ENCODE measurements at regions not wholly inside any gene's neighbourhood (a gene's known extent, or its start where the extent isn't known, plus 50 kb on each side); places are given as distances from the start of the nearest gene placed in this dataset.
"Not testable (repeated sequence)": the region's sequence is repeated elsewhere in the genome, so short reads cannot be mapped to it uniquely, and the experiment has no call there.

DNA sequence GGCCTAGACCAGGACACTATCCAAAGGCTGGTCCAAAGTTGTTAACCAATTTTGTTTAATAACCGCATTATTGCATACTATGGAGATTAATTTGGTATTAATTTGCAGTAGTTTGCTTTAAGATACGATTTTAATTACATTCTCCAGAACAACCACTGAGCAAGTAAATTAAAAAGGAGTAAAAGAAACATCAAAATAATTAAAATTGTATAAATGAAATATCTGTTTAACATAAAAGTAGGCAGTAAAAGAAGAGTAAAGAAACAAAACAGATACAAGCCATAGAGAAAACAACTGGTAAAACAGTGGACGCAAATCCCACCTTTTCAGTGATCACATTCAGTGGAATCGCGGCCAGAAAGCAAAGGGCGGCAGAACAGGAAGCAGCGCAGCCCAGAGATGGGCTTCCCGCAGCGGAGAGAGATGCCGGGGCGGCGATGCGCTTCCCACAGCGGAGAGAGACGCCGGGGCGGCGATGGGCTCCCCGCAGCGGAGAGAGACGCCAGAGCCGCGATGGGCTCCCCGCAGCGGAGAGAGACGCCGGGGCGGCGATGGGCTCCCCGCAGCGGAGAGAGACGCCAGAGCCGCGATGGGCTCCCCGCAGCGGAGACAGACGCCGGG is 176.8 kb downstream of the RTP5 start:
- H3K27me3 ChIP-seq (replicated peaks; ENCODE audit: control insufficient read depth, insufficient read depth, low read length, poor library complexity, severe bottlenecking): no peaks in the 10 kb centered on the region
- no peak overlapping the region for H3K4me3 ChIP-seq (ENCODE audit: insufficient read depth, low read depth, low read length, poor library complexity, severe bottlenecking)
- H3K9me3 ChIP-seq (ENCODE audit: control insufficient read depth, low read length): no peaks in the 10 kb centered on the region
- H3K36me3 ChIP-seq (ENCODE audit: control insufficient read depth, insufficient read depth, low read length): no peaks in the 10 kb centered on the region
- no peaks in the 10 kb centered on the region for H3K4me1 ChIP-seq (ENCODE audit: control insufficient read depth, insufficient read depth, low read length, poor library complexity, severe bottlenecking)
- no peak for DNase-seq
- no peak overlapping the region for H3K27ac ChIP-seq (ENCODE audit: insufficient read depth, low read length, poor library complexity, severe bottlenecking)

DNA sequence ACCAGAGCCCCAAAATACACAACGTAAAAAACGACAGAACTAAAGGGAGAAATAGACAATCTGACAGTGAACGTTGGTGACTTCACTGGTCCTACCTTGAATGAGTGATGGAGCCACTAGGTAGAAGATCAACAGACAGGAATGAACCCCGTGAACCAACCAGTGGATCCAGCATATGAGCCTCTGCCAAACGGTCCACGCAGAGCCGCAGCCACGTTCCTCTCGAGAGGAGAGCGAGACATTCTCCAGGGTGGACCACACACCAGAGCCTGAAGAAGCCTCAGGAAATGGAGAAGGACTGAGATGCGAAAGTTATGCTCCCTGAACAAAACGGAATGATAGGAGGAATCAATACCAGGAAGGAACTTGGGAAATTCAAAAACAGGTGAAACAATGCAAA is 178.4 kb downstream of the RTP5 start:
- Histone ChIP-seq H3K9me3 (ENCODE audit: control insufficient read depth, low read length) (no peaks in the 10 kb centered on the region), H3K4me3 (ENCODE audit: insufficient read depth, low read depth, low read length, poor library complexity, severe bottlenecking) (no peak overlapping the region), H3K27me3 (replicated peaks; ENCODE audit: control insufficient read depth, insufficient read depth, low read length, poor library complexity, severe bottlenecking) (no peaks in the 10 kb centered on the region)

DNA sequence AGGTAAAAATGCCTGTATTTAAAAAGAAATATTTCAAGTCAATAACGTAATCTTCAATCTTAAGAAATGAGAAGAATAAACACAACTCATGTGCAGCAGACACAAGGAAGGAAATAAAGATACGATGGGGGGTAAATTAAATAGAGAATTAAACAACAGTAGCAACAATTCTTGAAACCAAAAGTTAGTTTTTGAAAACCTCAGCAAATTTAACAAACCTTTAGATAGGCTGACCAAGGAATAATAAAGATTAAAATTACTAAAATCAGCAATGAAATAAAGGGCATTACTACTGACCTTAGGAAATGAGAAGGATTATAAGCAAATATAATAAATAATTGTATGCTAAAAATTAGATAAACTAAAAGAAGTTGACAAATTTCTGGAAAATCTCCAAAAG is 178.9 kb downstream of the RTP5 start:
- Histone ChIP-seq H3K4me1 (ENCODE audit: control insufficient read depth, insufficient read depth, low read length, poor library complexity, severe bottlenecking) (no peaks in the 10 kb centered on the region), H3K9me3 (ENCODE audit: control insufficient read depth, low read length) (no peaks in the 10 kb centered on the region), H3K36me3 (ENCODE audit: control insufficient read depth, insufficient read depth, low read length) (no peaks in the 10 kb centered on the region), H3K27ac (ENCODE audit: insufficient read depth, low read length, poor library complexity, severe bottlenecking) (no peak overlapping the region), H3K27me3 (replicated peaks; ENCODE audit: control insufficient read depth, insufficient read depth, low read length, poor library complexity, severe bottlenecking) (no peaks in the 10 kb centered on the region), H3K4me3 (ENCODE audit: insufficient read depth, low read depth, low read length, poor library complexity, severe bottlenecking) (no peak overlapping the region)
- DNase-seq: no peak

More for the DNA sequence above, 178.4 kb downstream of the RTP5 start:
- Histone ChIP-seq H3K27ac (ENCODE audit: insufficient read depth, low read length, poor library complexity, severe bottlenecking) (no peak overlapping the region), H3K4me1 (ENCODE audit: control insufficient read depth, insufficient read depth, low read length, poor library complexity, severe bottlenecking) (no peaks in the 10 kb centered on the region), H3K36me3 (ENCODE audit: control insufficient read depth, insufficient read depth, low read length) (no peaks in the 10 kb centered on the region)
- DNase-seq: no peak

DNA sequence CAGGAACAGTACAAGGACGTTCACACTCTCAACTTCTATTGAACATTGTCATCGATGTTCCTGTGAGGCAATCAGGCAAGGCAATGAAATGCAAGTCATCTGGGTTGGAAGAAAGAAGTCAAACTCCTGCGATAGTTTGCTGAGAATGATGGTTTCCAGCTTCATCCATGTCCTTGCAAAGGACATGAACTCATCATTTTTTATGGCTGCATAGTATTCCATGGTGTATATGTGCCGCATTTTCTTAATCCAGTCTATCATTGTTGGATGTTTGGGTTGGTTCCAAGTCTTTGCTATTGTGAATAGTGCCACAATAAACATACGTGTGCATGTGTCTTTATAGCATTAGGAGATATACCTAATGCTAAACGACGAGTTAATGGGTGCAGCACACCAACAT is 180.0 kb downstream of the RTP5 start:
- not testable (repeated sequence) for H3K4me3 ChIP-seq (ENCODE audit: insufficient read depth, low read depth, low read length, poor library complexity, severe bottlenecking); DNase-seq; H3K27me3 ChIP-seq (replicated peaks; ENCODE audit: control insufficient read depth, insufficient read depth, low read length, poor library complexity, severe bottlenecking); H3K27ac ChIP-seq (ENCODE audit: insufficient read depth, low read length, poor library complexity, severe bottlenecking); H3K36me3 ChIP-seq (ENCODE audit: control insufficient read depth, insufficient read depth, low read length); H3K4me1 ChIP-seq (ENCODE audit: control insufficient read depth, insufficient read depth, low read length, poor library complexity, severe bottlenecking); H3K9me3 ChIP-seq (ENCODE audit: control insufficient read depth, low read length)

DNA sequence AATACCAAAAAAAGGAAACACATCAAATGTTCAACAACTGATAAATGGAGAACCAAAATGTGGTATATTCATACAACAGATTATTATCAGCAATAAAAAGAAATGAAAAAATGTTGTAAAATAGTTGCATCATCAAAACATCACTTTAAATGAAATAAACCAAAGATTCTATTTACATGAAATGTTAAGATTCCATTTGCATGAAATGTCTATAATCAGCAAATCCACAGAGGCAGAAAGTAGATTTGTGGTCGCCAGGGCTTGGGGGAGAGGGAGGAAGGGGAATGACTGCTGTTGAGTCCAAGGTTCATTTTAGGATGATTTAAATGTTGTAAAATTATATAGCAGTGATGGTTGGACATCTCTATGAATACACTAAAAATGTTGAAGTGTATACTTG is 181.9 kb downstream of the RTP5 start:
- Histone ChIP-seq H3K27ac (ENCODE audit: insufficient read depth, low read length, poor library complexity, severe bottlenecking) (no peak overlapping the region), H3K4me1 (ENCODE audit: control insufficient read depth, insufficient read depth, low read length, poor library complexity, severe bottlenecking) (no peaks in the 10 kb centered on the region), H3K9me3 (ENCODE audit: control insufficient read depth, low read length) (no peaks in the 10 kb centered on the region), H3K4me3 (ENCODE audit: insufficient read depth, low read depth, low read length, poor library complexity, severe bottlenecking) (no peak overlapping the region), H3K27me3 (replicated peaks; ENCODE audit: control insufficient read depth, insufficient read depth, low read length, poor library complexity, severe bottlenecking) (no peaks in the 10 kb centered on the region), H3K36me3 (ENCODE audit: control insufficient read depth, insufficient read depth, low read length) (no peaks in the 10 kb centered on the region)
- DNase-seq: no peak

DNA sequence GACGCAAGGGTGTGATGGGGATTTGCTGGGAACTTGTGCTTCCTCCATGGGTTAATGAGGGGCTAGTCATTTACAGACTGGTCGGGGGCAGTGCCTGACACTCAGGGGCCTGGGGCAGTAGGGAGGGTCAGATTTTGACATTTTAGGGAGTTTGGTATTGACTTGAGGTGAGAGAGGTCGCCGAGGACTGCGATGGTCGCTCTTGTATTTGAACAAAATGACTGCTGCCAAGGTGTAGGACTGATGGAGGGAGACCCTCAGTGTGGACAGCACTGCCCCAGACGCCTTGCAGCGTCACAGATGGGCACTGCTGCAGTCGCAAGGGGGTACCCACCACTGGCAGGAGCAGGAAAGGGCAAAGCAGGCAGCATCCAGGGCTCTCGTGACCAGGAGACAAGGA is 182.9 kb downstream of the RTP5 start:
- Histone ChIP-seq H3K27ac (ENCODE audit: insufficient read depth, low read length, poor library complexity, severe bottlenecking) (no peak overlapping the region), H3K4me1 (ENCODE audit: control insufficient read depth, insufficient read depth, low read length, poor library complexity, severe bottlenecking) (no peaks in the 10 kb centered on the region), H3K36me3 (ENCODE audit: control insufficient read depth, insufficient read depth, low read length) (no peaks in the 10 kb centered on the region), H3K4me3 (ENCODE audit: insufficient read depth, low read depth, low read length, poor library complexity, severe bottlenecking) (no peak overlapping the region), H3K27me3 (replicated peaks; ENCODE audit: control insufficient read depth, insufficient read depth, low read length, poor library complexity, severe bottlenecking) (no peaks in the 10 kb centered on the region), H3K9me3 (ENCODE audit: control insufficient read depth, low read length) (no peaks in the 10 kb centered on the region)
- no peak for DNase-seq

DNA sequence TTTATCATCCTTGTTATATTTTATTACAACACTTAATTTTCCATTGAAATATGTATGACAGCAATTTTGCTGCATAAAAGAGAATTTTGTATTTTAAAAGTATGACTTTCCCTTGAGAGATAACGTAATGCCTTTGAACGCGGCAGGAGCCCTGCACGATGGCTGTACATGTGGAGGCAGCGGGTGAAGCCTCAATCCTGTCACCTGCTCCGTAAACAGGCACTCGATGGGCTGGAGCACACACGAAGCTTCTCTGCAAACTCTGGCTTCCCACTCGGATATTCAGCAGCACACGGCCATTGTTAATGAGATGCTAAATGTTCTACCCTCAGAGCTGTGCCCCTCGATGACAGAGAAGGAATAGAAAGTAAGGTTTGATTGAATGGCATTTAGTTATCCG is 184.4 kb downstream of the RTP5 start:
- no peak for DNase-seq
- no peaks in the 10 kb centered on the region for H3K27me3 ChIP-seq (replicated peaks; ENCODE audit: control insufficient read depth, insufficient read depth, low read length, poor library complexity, severe bottlenecking)
- H3K9me3 ChIP-seq (ENCODE audit: control insufficient read depth, low read length): no peaks in the 10 kb centered on the region
- H3K27ac ChIP-seq (ENCODE audit: insufficient read depth, low read length, poor library complexity, severe bottlenecking): no peak overlapping the region
- H3K4me1 ChIP-seq (ENCODE audit: control insufficient read depth, insufficient read depth, low read length, poor library complexity, severe bottlenecking): no peaks in the 10 kb centered on the region
- no peaks in the 10 kb centered on the region for H3K36me3 ChIP-seq (ENCODE audit: control insufficient read depth, insufficient read depth, low read length)
- no peak overlapping the region for H3K4me3 ChIP-seq (ENCODE audit: insufficient read depth, low read depth, low read length, poor library complexity, severe bottlenecking)

DNA sequence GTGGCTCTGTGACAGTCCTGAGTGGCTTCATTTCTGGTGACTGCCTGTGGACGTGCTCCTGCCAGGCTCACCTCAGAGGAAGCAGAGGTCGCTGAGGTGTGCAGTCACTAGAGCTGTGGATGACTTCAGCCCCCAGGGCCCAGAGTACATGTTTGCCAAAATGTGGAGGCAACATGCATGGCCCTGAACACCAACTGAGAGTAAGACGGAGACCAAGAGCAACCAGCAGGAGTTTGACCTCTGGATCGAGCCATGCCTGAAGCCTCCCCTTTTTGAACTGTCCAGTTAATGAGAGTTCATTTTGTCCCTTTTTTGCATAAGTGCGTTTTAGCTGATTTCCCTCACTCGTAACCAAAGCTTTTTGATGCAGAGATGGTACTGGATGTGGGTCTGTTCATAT is 184.9 kb downstream of the RTP5 start:
- no peak for DNase-seq
- Histone ChIP-seq H3K4me3 (ENCODE audit: insufficient read depth, low read depth, low read length, poor library complexity, severe bottlenecking) (no peak overlapping the region), H3K27me3 (replicated peaks; ENCODE audit: control insufficient read depth, insufficient read depth, low read length, poor library complexity, severe bottlenecking) (no peaks in the 10 kb centered on the region), H3K36me3 (ENCODE audit: control insufficient read depth, insufficient read depth, low read length) (no peaks in the 10 kb centered on the region), H3K27ac (ENCODE audit: insufficient read depth, low read length, poor library complexity, severe bottlenecking) (no peak overlapping the region), H3K9me3 (ENCODE audit: control insufficient read depth, low read length) (no peaks in the 10 kb centered on the region), H3K4me1 (ENCODE audit: control insufficient read depth, insufficient read depth, low read length, poor library complexity, severe bottlenecking) (no peaks in the 10 kb centered on the region)

DNA sequence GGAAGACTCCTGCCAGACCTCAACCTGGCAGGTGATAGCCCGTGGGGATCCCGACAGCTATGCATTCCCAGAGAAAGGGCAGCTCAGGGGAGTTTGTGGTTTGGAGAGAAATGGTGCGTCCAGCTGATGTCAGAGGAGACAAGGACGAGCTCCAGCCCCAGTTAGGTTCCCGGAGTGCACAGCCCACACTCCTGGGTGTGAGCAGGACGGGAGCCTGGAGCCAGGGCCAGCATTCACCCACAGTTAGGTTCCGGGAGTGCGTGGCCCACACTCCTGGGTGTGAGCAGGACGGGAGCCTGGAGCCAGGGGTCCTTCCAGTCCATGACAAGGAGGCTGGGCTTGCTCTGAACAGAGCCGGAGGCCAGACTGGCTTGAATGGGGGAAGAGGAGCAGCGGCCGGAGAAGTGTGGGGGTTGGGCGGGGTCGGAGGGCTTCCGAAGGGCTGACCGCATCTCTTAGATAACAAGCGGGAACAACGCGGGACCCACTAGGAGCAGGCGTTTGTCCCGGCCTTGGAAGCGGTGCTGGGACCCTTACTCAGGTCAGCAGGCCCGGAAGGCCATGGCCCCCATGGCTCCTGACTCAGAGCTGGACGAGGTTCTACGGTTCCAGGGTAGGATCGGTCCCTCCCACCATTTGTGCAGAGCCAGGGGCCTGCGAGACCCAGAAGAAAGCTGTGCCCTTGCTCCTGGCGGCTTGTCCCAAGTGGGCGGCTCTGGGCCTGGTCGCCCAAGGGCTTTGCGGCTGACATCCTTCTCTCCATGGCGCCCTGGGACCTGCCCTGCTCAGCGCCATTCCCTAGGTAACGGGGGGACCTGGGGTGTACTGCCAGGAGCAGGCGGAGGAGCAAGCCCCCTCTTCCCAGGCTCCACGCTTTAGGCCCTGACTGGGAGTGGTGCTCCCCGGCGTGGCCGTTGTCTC is 185.6 kb downstream of the RTP5 start:
- H3K27me3 ChIP-seq (replicated peaks; ENCODE audit: control insufficient read depth, insufficient read depth, low read length, poor library complexity, severe bottlenecking): no peaks in the 10 kb centered on the region
- DNase-seq: no peak
- H3K9me3 ChIP-seq (ENCODE audit: control insufficient read depth, low read length): no peaks in the 10 kb centered on the region
- no peaks in the 10 kb centered on the region for H3K36me3 ChIP-seq (ENCODE audit: control insufficient read depth, insufficient read depth, low read length)
- no peaks in the 10 kb centered on the region for H3K4me1 ChIP-seq (ENCODE audit: control insufficient read depth, insufficient read depth, low read length, poor library complexity, severe bottlenecking)
- no peak overlapping the region for H3K27ac ChIP-seq (ENCODE audit: insufficient read depth, low read length, poor library complexity, severe bottlenecking)
- H3K4me3 ChIP-seq (ENCODE audit: insufficient read depth, low read depth, low read length, poor library complexity, severe bottlenecking): no peak overlapping the region

DNA sequence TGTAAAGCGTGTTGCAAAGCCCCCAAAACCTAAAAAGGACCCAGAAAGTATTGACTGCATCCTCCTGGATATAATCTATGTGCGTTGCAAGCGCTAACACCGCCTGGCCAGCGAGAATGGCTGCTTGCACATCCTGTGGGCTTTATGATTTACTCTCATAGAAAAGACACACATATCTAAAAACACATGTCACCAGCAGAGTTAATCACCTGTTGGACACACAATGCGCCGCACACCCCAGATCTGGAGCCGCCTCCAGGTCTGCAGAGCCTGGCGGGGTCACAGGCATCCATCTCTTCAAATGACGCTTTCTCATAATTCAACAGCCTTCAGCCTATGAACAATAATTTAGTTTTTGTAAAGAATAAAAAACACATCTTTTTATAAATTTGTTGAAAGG is 186.5 kb downstream of the RTP5 start:
- H3K4me1 ChIP-seq (ENCODE audit: control insufficient read depth, insufficient read depth, low read length, poor library complexity, severe bottlenecking): no peaks in the 10 kb centered on the region
- no peak overlapping the region for H3K4me3 ChIP-seq (ENCODE audit: insufficient read depth, low read depth, low read length, poor library complexity, severe bottlenecking)
- H3K36me3 ChIP-seq (ENCODE audit: control insufficient read depth, insufficient read depth, low read length): no peaks in the 10 kb centered on the region
- no peaks in the 10 kb centered on the region for H3K27me3 ChIP-seq (replicated peaks; ENCODE audit: control insufficient read depth, insufficient read depth, low read length, poor library complexity, severe bottlenecking)
- no peaks in the 10 kb centered on the region for H3K9me3 ChIP-seq (ENCODE audit: control insufficient read depth, low read length)
- no peak for DNase-seq
- H3K27ac ChIP-seq (ENCODE audit: insufficient read depth, low read length, poor library complexity, severe bottlenecking): no peak overlapping the region

All from effector memory CD4-positive, alpha-beta T cell (primary cell).